D721Med (cell line): ENCODE measurements at regions not wholly inside any gene's neighbourhood (a gene's known extent, or its start where the extent isn't known, plus 50 kb on each side); places are given as distances from the start of the nearest gene placed in this dataset.

Experiments used
- DNase-seq: peaks from one replicate; pipeline ENCODE4 v3.0.0; 2011; ENCODE audit warnings: low spot score; ENCODE audit not compliant: insufficient read length
- FAIRE-seq: peaks from 2 replicates; lab custom pipeline; 2011; peaks lifted over from hg19 to GRCh38; lab: Jason Lieb, UNC
- CTCF ChIP-seq: IDR thresholded peaks from 2 replicates; pipeline ENCODE4 v1.5.1; 2012; ENCODE audit warnings: mild to moderate bottlenecking, control low read depth; ENCODE audit not compliant: insufficient read depth; ENCODE audit errors: missing control alignments

- FAIRE-seq (no peak), DNase-seq (no peak)
- no peak for TF ChIP-seq CTCF
These were observed 57.6 kb downstream of the PTTG1 start for GRCh38 chr5:160479220-160479619.

- FAIRE-seq = no peak
- TF ChIP-seq CTCF = no peak
- no peak for DNase-seq
These were observed 58.3 kb downstream of the PTTG1 start for GRCh38 chr5:160479926-160480325.

- TF ChIP-seq CTCF = no peak
- no peak for DNase-seq
- FAIRE-seq = no peak
These were observed 59.0 kb downstream of the PTTG1 start for GRCh38 chr5:160480652-160481051.

- TF ChIP-seq CTCF = no peak
- DNase-seq = no peak
- FAIRE-seq = no peak
These were observed 63.0 kb downstream of the PTTG1 start for GRCh38 chr5:160484678-160485077.

- TF ChIP-seq CTCF = no peak
- no peak for FAIRE-seq
- DNase-seq = no peak
These were observed 63.8 kb downstream of the PTTG1 start for GRCh38 chr5:160485364-160485969.

GRCh38 chr5:160486573-160486972, 64.9 kb downstream of the PTTG1 start:
- no peak for FAIRE-seq
- DNase-seq = no peak
- no peak for TF ChIP-seq CTCF
